ENCODE measurements at regions not wholly inside any gene's neighbourhood (a gene's known extent, or its start where the extent isn't known, plus 50 kb on each side); places are given as distances from the start of the nearest gene placed in this dataset.
A peak's percentile ranks its signal among the peaks of the same experiment; 100 is the strongest.
"Not testable (repeated sequence)": the region's sequence is repeated elsewhere in the genome, so short reads cannot be mapped to it uniquely, and the experiment has no call there.

- DNase-seq (ENCODE audit: low read depth): no peak
Measured at GRCh38 chr10:6694447-6695140, 114.5 kb upstream of the PRKCQ start.

- no peak for DNase-seq (ENCODE audit: low read depth)
Measured at GRCh38 chr10:6692856-6693255, 112.8 kb upstream of the PRKCQ start.

- DNase-seq (ENCODE audit: low read depth): no peak
Measured at GRCh38 chr10:6692103-6692502, 112.0 kb upstream of the PRKCQ start.

GRCh38 chr10:6689036-6689435 is 109.0 kb upstream of the PRKCQ start:
- DNase-seq (ENCODE audit: low read depth): no peak

- no peak for DNase-seq (ENCODE audit: low read depth)
Measured at GRCh38 chr10:6680735-6681134, 100.7 kb upstream of the PRKCQ start.

- DNase-seq (ENCODE audit: low read depth): no peak
Measured at GRCh38 chr10:6678956-6679355, 98.9 kb upstream of the PRKCQ start.

GRCh38 chr10:6678211-6678803 is 98.2 kb upstream of the PRKCQ start:
- DNase-seq (ENCODE audit: low read depth): peak; percentile 6

GRCh38 chr10:6677129-6677528 is 97.1 kb upstream of the PRKCQ start:
- not testable (repeated sequence) for DNase-seq (ENCODE audit: low read depth)

- DNase-seq (ENCODE audit: low read depth): no peak
Measured at GRCh38 chr10:6674291-6674690, 94.2 kb upstream of the PRKCQ start.

- no peak for DNase-seq (ENCODE audit: low read depth)
Measured at GRCh38 chr10:6671976-6672375, 91.9 kb upstream of the PRKCQ start.

- peak; percentile 26 for DNase-seq (ENCODE audit: low read depth)
Measured at GRCh38 chr10:6669269-6669859, 89.3 kb upstream of the PRKCQ start.

GRCh38 chr10:6667679-6668270 is 87.7 kb upstream of the PRKCQ start:
- peak; percentile 4 for DNase-seq (ENCODE audit: low read depth)

- no peak for DNase-seq (ENCODE audit: low read depth)
Measured at GRCh38 chr10:6667150-6667549, 87.1 kb upstream of the PRKCQ start.

- no peak for DNase-seq (ENCODE audit: low read depth)
Measured at GRCh38 chr10:6665847-6666246, 85.8 kb upstream of the PRKCQ start.

GRCh38 chr10:6660460-6660859 is 80.4 kb upstream of the PRKCQ start:
- DNase-seq (ENCODE audit: low read depth): no peak

- no peak for DNase-seq (ENCODE audit: low read depth)
Measured at GRCh38 chr10:6659451-6659850, 79.4 kb upstream of the PRKCQ start.

GRCh38 chr10:6657669-6658068 is 77.6 kb upstream of the PRKCQ start:
- no peak for DNase-seq (ENCODE audit: low read depth)

GRCh38 chr10:6657196-6657595 is 77.1 kb upstream of the PRKCQ start:
- no peak for DNase-seq (ENCODE audit: low read depth)

GRCh38 chr10:6654571-6654970 is 74.5 kb upstream of the PRKCQ start:
- no peak for DNase-seq (ENCODE audit: low read depth)

- no peak for DNase-seq (ENCODE audit: low read depth)
Measured at GRCh38 chr10:6650586-6650985, 70.5 kb upstream of the PRKCQ start.

GRCh38 chr10:6649903-6650302 is 69.8 kb upstream of the PRKCQ start:
- DNase-seq (ENCODE audit: low read depth): no peak

- DNase-seq (ENCODE audit: low read depth): no peak
Measured at GRCh38 chr10:6648894-6649720, 69.0 kb upstream of the PRKCQ start.
